Panc1 (cell line): ENCODE measurements at regions not wholly inside any gene's neighbourhood (a gene's known extent, or its start where the extent isn't known, plus 50 kb on each side); places are given as distances from the start of the nearest gene placed in this dataset.

ENCODE experiments used
- CTCF ChIP-seq: fragments of 450-650 bp; IDR thresholded peaks from 2 replicates; pipeline ENCODE4 v1.5.1; 2017; ENCODE audit warnings: mild to moderate bottlenecking
- POLR2AphosphoS5 ChIP-seq: IDR thresholded peaks from 2 replicates; pipeline ENCODE4 v1.6.1; 2012; ENCODE audit warnings: mild to moderate bottlenecking, low read depth, low read length, moderate library complexity
- TCF7L2 ChIP-seq: IDR thresholded peaks from 2 replicates; pipeline ENCODE4 v1.6.1; 2011; ENCODE audit warnings: mild to moderate bottlenecking, low read depth, low read length, inconsistent platforms

- TF ChIP-seq CTCF (no peak), POLR2AphosphoS5 (no peak), TCF7L2 (no peak)
Measured at GRCh38 chr6:92124200-92124651, 1295.1 kb downstream of the EPHA7 start.
